ENCODE measurements at regions not wholly inside any gene's neighbourhood (a gene's known extent, or its start where the extent isn't known, plus 50 kb on each side); places are given as distances from the start of the nearest gene placed in this dataset.

- no peak for DNase-seq (ENCODE audit: low read depth)
- TF ChIP-seq CTCF (IDR thresholded peaks at IDR 0.05; ENCODE audit: insufficient read depth, low read depth, low read length, missing control alignments) = no peak
- no peak overlapping the region for H3K4me3 ChIP-seq (ENCODE audit: low read depth, low read length)
Measured at GRCh38 chr9:107749787-107750444, 260.3 kb upstream of the KLF4 start.

- TF ChIP-seq CTCF (IDR thresholded peaks at IDR 0.05; ENCODE audit: insufficient read depth, low read depth, low read length, missing control alignments) = no peak
- DNase-seq (ENCODE audit: low read depth) = peak; percentile 38
- no peak overlapping the region for H3K4me3 ChIP-seq (ENCODE audit: low read depth, low read length)
Measured at GRCh38 chr9:107744873-107745272, 255.3 kb upstream of the KLF4 start.

GRCh38 chr9:107742531-107743309, 253.2 kb upstream of the KLF4 start:
- DNase-seq (ENCODE audit: low read depth) = no peak
- no peak for TF ChIP-seq CTCF (IDR thresholded peaks at IDR 0.05; ENCODE audit: insufficient read depth, low read depth, low read length, missing control alignments)
- H3K4me3 ChIP-seq (ENCODE audit: low read depth, low read length) = no peak overlapping the region

GRCh38 chr9:107740088-107740980, 250.8 kb upstream of the KLF4 start:
- DNase-seq (ENCODE audit: low read depth) = no peak
- H3K4me3 ChIP-seq (ENCODE audit: low read depth, low read length) = no peak overlapping the region
- TF ChIP-seq CTCF (IDR thresholded peaks at IDR 0.05; ENCODE audit: insufficient read depth, low read depth, low read length, missing control alignments) = no peak

GRCh38 chr9:107739601-107740082, 250.1 kb upstream of the KLF4 start:
- no peak for TF ChIP-seq CTCF (IDR thresholded peaks at IDR 0.05; ENCODE audit: insufficient read depth, low read depth, low read length, missing control alignments)
- no peak for DNase-seq (ENCODE audit: low read depth)

GRCh38 chr9:107738789-107739188, 249.2 kb upstream of the KLF4 start:
- DNase-seq (ENCODE audit: low read depth) = no peak
- TF ChIP-seq CTCF (IDR thresholded peaks at IDR 0.05; ENCODE audit: insufficient read depth, low read depth, low read length, missing control alignments) = no peak
- no peak overlapping the region for H3K4me3 ChIP-seq (ENCODE audit: low read depth, low read length)

More at GRCh38 chr9:107739601-107740082, 250.1 kb upstream of the KLF4 start:
- no peak overlapping the region for H3K4me3 ChIP-seq (ENCODE audit: low read depth, low read length)
